Stomach (tissue), 4 donors: ENCODE measurements at regions not wholly inside any gene's neighbourhood (a gene's known extent, or its start where the extent isn't known, plus 50 kb on each side); places are given as distances from the start of the nearest gene placed in this dataset.

Experiments
- EP300 ChIP-seq: sonication (generic); formaldehyde crosslinking; IDR thresholded peaks from one replicate; pipeline ENCODE4 v1.6.1; 2017; ENCODE audit warnings: antibody characterized with exemption
- POLR2A ChIP-seq, 4 donors: fragments of 450-650 bp; IDR thresholded peaks; one replicate each; pipeline ENCODE4 v1.6.1; 2016; ENCODE audit warnings: antibody characterized with exemption in 4 of 4, control low read depth in 2 of 4, mild to moderate bottlenecking in 1 of 4, moderate library complexity in 1 of 4
- POLR2AphosphoS5 ChIP-seq, 3 donors: sonication (generic); formaldehyde crosslinking; IDR thresholded peaks; one replicate each; pipeline ENCODE4 v1.6.1; 2016; ENCODE audit warnings: antibody characterized with exemption in 3 of 3
- TF ChIP-seq, protein P1 (sequence below), 7 experiments: fragments of 450-650 bp in 4 of 7; fragments of 200-600 bp in 3 of 7; sonication (generic) in 3 of 7; IDR thresholded peaks; one replicate each; pipeline ENCODE4 v1.5.1; 2016 to 2019; ENCODE audit warnings: antibody characterized with exemption in 7 of 7, control low read depth in 2 of 7, mild to moderate bottlenecking in 1 of 7

DNA sequence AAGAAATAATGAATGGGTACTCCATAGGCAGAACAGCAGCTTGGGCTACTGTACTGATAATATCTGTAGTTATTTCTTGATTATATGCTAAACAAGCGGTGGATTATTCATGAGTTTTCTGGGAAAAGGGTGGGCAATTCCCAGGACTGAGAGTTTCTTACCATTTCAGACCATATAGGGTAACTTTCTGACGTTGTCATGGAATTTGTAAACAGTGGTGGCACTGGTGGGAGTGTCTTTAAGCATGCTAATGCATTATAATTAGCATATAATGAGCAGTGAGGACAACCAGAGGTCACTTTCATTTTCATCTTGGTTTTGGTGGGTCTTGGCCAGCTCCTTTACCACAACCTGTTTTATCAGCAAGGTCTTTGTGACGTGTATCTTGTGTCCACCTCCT lies 399.7 kb downstream of the CDC14C start:
- TF ChIP-seq, protein P1, sequence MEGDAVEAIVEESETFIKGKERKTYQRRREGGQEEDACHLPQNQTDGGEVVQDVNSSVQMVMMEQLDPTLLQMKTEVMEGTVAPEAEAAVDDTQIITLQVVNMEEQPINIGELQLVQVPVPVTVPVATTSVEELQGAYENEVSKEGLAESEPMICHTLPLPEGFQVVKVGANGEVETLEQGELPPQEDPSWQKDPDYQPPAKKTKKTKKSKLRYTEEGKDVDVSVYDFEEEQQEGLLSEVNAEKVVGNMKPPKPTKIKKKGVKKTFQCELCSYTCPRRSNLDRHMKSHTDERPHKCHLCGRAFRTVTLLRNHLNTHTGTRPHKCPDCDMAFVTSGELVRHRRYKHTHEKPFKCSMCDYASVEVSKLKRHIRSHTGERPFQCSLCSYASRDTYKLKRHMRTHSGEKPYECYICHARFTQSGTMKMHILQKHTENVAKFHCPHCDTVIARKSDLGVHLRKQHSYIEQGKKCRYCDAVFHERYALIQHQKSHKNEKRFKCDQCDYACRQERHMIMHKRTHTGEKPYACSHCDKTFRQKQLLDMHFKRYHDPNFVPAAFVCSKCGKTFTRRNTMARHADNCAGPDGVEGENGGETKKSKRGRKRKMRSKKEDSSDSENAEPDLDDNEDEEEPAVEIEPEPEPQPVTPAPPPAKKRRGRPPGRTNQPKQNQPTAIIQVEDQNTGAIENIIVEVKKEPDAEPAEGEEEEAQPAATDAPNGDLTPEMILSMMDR (IDR thresholded peaks at IDR 0.05) = no peak
- TF ChIP-seq EP300 = no peak
- no peak for TF ChIP-seq POLR2AphosphoS5 (IDR thresholded peaks at IDR 0.05)
- TF ChIP-seq POLR2A (IDR thresholded peaks at IDR 0.05) = no peak
